ENCODE measurements at regions not wholly inside any gene's neighbourhood (a gene's known extent, or its start where the extent isn't known, plus 50 kb on each side); places are given as distances from the start of the nearest gene placed in this dataset.

- H3K27me3 ChIP-seq = no peaks in the 10 kb centered on the region
- no peaks in the 10 kb centered on the region for H3K9me3 ChIP-seq (ENCODE audit: low read depth)
- 96% methylated on average over 4 of the region's 4 CpGs for WGBS (ENCODE audit: low lambda C conversion rate, missing lambda C conversion rate)
- H2AFZ ChIP-seq = no peak overlapping the region
- no peak overlapping the region for H3K4me3 ChIP-seq
- H3K4me2 ChIP-seq = no peak overlapping the region
- no peaks in the 10 kb centered on the region for H3K4me1 ChIP-seq (ENCODE audit: insufficient read depth)
- no peaks in the 10 kb centered on the region for H4K20me1 ChIP-seq (ENCODE audit: insufficient read depth, poor library complexity, severe bottlenecking)
- no peak overlapping the region for H3K27ac ChIP-seq
- no peaks in the 10 kb centered on the region for H3K79me2 ChIP-seq
- DNase-seq (ENCODE audit: low spot score) = no peak
- TF ChIP-seq EZH2phosphoT487 (IDR thresholded peaks at IDR 0.05; ENCODE audit: low read depth, severe bottlenecking, unreplicated experiment) = no peak
- no peak for TF ChIP-seq EZH2 (IDR thresholded peaks at IDR 0.05; ENCODE audit: borderline replicate concordance)
- no peak for TF ChIP-seq CTCF (IDR thresholded peaks at IDR 0.05; ENCODE audit: poor library complexity)
- no peaks in the 10 kb centered on the region for H3K36me3 ChIP-seq (replicated peaks; ENCODE audit: insufficient read depth, low read depth)
- no peaks in the 10 kb centered on the region for H3K9me2 ChIP-seq (replicated peaks; ENCODE audit: insufficient read depth)
These were observed 55.1 kb upstream of the LMO2 start for GRCh38 chr11:33946930-33947329.

DNA sequence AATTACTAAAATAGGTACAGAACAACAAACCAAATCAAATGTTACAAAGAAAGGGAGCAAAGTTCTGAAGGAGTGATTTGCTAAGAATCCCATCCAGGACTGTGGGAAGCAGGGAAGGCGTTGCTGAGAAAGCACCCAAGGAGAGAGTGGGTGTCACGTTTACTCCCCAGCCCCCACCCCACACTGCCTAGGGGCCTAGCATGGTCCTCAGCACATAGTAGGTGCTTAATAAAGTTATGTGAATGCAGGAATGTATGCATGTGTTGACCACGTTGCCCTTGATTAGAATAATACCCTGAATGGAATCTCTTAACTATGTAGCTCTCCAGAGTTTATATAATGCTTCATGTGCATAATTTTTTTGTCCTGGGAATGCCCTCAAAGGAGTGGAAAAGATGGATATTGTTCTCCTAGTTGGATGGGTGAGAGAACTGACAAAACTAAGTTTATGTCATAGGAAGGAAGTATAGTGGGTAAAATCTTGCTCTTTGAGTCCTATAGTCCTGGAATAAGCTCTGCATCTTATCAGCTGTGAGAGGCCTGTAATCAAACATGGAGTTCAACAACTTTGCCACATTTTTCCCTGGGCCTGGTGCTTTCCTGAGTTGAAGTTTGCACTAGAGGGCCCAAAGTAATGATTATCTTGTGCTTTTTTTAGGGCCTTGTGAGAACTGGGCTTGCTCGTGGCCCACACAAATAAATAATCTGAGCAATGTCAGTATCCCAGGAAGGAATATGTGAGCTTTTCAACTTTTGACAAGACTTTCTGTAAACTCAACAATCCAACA is 53.8 kb upstream of the LMO2 start:
- no peaks in the 10 kb centered on the region for H3K36me3 ChIP-seq (replicated peaks; ENCODE audit: insufficient read depth, low read depth)
- H2AFZ ChIP-seq = no peak overlapping the region
- no peak for DNase-seq (ENCODE audit: low spot score)
- no peaks in the 10 kb centered on the region for H3K4me1 ChIP-seq (ENCODE audit: insufficient read depth)
- no peaks in the 10 kb centered on the region for H3K9me2 ChIP-seq (replicated peaks; ENCODE audit: insufficient read depth)
- H3K27me3 ChIP-seq = no peaks in the 10 kb centered on the region
- TF ChIP-seq CTCF (IDR thresholded peaks at IDR 0.05; ENCODE audit: poor library complexity) (no peak), EZH2 (IDR thresholded peaks at IDR 0.05; ENCODE audit: borderline replicate concordance) (no peak), EZH2phosphoT487 (IDR thresholded peaks at IDR 0.05; ENCODE audit: low read depth, severe bottlenecking, unreplicated experiment) (no peak)
- no peak overlapping the region for H3K4me3 ChIP-seq
- WGBS (ENCODE audit: low lambda C conversion rate, missing lambda C conversion rate) = 71% methylated on average over 4 of the region's 4 CpGs
- peak overlapping the region; percentile 26 for H3K27ac ChIP-seq
- no peaks in the 10 kb centered on the region for H3K9me3 ChIP-seq (ENCODE audit: low read depth)
- no peak overlapping the region for H3K4me2 ChIP-seq
- no peaks in the 10 kb centered on the region for H3K79me2 ChIP-seq
- H4K20me1 ChIP-seq (ENCODE audit: insufficient read depth, poor library complexity, severe bottlenecking) = no peaks in the 10 kb centered on the region

GRCh38 chr11:33944693-33945424 is 53.0 kb upstream of the LMO2 start:
- DNase-seq (ENCODE audit: low spot score) = no peak
- H3K79me2 ChIP-seq = no peaks in the 10 kb centered on the region
- H3K4me3 ChIP-seq = no peak overlapping the region
- H3K9me3 ChIP-seq (ENCODE audit: low read depth) = no peaks in the 10 kb centered on the region
- H3K36me3 ChIP-seq (replicated peaks; ENCODE audit: insufficient read depth, low read depth) = no peaks in the 10 kb centered on the region
- no peaks in the 10 kb centered on the region for H4K20me1 ChIP-seq (ENCODE audit: insufficient read depth, poor library complexity, severe bottlenecking)
- no peaks in the 10 kb centered on the region for H3K27me3 ChIP-seq
- TF ChIP-seq CTCF (IDR thresholded peaks at IDR 0.05; ENCODE audit: poor library complexity) (no peak), EZH2phosphoT487 (IDR thresholded peaks at IDR 0.05; ENCODE audit: low read depth, severe bottlenecking, unreplicated experiment) (no peak), EZH2 (IDR thresholded peaks at IDR 0.05; ENCODE audit: borderline replicate concordance) (no peak)
- no peak overlapping the region for H3K4me2 ChIP-seq
- H3K27ac ChIP-seq = no peak overlapping the region
- no peaks in the 10 kb centered on the region for H3K9me2 ChIP-seq (replicated peaks; ENCODE audit: insufficient read depth)
- no peaks in the 10 kb centered on the region for H3K4me1 ChIP-seq (ENCODE audit: insufficient read depth)
- WGBS (ENCODE audit: low lambda C conversion rate, missing lambda C conversion rate) = 93% methylated on average over 6 of the region's 6 CpGs
- H2AFZ ChIP-seq = no peak overlapping the region
